ENCODE measurements at regions not wholly inside any gene's neighbourhood (a gene's known extent, or its start where the extent isn't known, plus 50 kb on each side); places are given as distances from the start of the nearest gene placed in this dataset.
A peak's percentile ranks its signal among the peaks of the same experiment; 100 is the strongest.

DNA sequence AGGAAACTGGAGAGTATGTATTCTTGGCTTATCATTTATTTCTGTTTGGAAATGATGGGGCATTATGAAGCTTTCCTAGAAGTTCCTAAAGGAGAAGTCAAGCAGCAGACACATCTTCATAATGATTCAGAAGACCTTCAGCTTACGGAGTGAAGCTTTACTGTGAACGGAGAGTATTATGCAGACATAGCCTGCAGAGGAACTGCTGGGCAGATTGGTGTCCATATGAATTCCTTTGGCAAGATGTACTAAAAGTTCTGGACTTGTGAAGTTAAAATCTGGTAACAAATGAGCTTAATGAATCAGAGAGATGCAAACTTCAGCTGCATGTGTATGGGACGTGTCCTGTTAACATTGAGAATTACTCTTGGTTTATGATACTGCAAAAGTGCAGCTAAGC, 60.1 kb downstream of the NABP1 start:
- DNase-seq, result no peak

DNA sequence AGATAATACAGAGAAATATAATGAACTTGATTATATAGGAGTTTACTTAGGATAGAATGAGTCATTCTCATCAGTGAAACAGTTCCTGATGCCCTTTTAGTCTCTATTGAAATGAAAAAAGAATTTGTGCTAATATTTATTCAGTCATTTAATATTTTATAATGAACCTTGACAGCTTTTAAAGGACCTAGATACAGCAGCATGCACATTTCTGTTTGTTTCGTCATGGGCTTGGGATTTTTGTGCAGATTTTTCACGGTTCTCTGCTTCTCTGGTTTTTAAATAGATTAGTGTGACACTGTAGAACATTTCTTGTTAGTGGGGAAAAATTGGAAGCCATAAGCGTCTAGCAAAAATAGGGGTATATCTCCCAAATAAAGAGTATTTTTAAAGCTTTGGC, 60.7 kb downstream of the NABP1 start:
- DNase-seq, result no peak

DNA sequence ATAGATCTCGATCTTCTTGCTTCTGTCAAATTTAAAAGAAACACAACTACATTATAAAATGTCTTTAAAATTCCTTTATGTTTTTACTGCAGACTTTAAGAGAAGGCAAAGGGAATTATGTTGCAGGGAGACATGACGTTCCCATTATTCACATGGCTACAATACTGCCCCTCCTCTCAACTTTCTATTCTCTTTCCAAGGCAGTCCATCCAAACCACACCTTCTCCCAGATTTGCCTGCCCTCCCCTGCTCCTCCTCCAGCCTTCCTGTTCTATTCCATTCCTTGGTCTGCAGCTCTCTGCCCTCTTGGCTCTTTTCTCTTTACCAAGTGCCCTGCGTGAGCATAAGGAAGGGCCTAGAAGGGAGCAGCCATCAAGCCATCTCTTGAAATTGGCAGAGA, 61.3 kb downstream of the NABP1 start:
- DNase-seq, result no peak

- DNase-seq, result no peak
These were observed 62.1 kb downstream of the NABP1 start for GRCh38 chr2:191740016-191740419.

DNA sequence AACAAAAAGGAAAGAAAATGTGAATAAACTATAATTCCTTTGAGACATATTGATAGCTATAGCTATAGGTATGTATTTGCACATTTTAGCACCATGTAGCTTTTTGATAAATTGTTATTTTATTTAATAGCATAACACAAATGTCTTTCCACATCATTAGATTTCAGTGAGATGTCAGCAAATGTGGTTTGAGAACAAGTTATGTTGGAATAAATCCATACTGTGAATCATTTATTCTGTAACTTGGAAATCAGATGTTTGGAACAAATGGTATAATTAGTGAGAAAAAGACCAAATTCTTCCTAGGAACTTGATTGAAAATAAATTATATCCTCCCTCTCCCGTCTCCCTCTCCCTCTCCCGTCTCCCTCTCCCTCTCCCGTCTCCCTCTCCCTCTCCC, 62.8 kb downstream of the NABP1 start:
- no peak for DNase-seq

- no peak for DNase-seq
These were observed 68.6 kb downstream of the NABP1 start for GRCh38 chr2:191746346-191747169.

- DNase-seq, result no peak
These were observed 69.2 kb downstream of the NABP1 start for GRCh38 chr2:191747170-191747530.

GRCh38 chr2:191748059-191748461, 70.1 kb downstream of the NABP1 start:
- no peak for DNase-seq

GRCh38 chr2:191748528-191749180, 70.7 kb downstream of the NABP1 start:
- no peak for DNase-seq

- no peak for DNase-seq
These were observed 71.2 kb downstream of the NABP1 start for GRCh38 chr2:191749181-191749540.

DNA sequence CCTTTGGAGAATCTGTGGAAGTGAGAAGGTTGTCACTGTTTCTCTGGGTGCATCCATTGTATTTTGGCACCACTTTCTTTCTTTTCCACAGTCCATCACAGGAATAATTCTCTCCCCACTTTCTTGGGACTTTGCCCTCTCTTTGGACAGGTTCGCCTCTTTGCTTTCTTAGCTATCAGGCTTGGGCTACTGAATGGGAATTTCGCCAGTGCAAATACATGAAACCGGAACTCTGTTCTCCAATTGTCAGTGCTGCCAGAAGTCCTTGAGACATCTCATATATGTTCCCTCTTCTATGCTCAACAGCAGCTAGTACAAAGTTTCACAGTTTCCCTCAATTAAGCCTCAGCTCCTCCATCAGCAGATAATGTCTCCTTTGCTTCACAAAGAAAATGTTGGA, 76.2 kb downstream of the NABP1 start:
- DNase-seq, result no peak

DNA sequence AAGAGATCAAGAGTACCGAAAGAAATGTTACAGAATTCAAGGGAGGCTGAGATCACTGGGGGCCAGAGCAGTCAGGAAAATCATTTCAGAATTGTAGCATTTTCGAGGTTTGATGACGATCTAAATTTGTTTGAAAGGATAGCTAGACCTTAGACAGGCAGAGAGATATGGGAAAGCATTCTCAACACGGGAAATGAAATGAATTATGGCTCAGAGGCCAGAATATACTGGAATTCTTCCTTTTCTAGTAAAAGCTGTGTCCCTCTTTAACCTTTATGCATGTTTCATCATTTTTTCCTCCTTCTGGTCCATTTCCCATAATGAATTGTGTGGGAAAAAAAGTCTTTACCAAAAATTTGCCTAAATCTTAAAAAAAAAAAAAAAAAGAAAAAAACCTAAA, 78.8 kb downstream of the NABP1 start:
- DNase-seq, result no peak

DNA sequence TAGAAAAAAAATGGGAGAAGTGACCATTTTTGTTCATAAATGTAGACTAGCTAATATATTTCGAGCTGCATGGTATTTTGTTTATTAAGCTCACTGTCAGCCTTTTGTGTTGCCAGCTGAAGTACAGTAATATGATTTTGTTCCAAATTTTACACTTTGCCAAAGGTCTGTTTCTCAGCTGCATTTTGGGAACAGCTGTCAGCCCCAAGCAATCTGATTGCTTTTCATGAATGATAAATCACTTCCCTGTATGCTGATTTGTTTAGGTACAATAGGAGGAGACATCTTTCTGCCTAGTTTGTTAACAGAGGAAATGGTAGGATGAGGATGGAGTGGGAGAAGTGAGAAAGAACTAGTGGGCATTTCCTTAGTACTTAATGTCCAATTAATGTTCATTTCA, 79.3 kb downstream of the NABP1 start:
- no peak for DNase-seq

DNA sequence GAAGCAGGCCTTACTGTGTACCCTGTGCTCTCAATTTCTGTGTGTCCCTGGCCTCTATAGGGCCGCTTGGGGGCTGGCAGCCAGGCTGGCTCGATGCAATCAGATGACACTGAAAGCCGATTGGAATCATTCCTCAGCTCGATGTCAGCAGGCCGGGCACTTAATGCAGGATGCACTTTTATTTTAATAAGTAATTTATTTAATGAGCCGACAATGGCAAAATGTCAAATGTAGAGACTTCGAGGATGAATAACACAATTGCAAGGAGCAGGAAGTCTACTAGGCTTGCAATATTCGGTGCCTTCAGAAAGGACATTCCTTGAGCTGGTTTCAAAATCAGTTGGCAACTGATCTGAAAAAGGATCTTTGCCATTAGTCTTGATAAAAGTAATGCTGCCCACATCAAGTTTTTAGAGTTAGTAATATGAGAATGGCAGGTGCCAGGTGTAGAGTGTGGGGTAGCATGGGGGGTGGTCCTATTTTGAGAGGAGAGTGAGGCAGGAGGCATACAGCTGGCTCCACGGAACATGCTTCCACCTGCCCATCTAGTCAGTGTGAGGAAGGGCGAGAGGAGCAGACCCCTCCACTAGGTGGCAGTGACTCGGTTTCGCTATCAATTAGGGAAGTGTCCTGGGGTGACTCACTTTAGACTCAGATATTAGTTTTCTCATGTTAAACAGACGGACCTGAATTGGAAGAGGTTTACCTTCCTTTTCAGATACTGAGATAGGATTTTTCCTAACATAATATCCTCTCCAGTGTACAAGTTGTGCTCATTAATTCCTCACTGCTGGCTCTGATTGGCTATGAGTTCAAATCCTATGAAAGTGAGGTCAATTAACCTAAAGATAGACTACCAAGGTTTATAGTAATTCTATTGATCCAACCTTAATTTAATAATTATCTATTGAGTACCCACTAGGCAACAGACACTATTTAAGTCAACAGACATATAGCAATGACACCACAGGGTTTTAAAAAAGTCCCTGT, 80.9 kb downstream of the NABP1 start:
- DNase-seq, result peak; percentile 33

GRCh38 chr2:191759680-191760079, 81.7 kb downstream of the NABP1 start:
- DNase-seq, result no peak

DNA sequence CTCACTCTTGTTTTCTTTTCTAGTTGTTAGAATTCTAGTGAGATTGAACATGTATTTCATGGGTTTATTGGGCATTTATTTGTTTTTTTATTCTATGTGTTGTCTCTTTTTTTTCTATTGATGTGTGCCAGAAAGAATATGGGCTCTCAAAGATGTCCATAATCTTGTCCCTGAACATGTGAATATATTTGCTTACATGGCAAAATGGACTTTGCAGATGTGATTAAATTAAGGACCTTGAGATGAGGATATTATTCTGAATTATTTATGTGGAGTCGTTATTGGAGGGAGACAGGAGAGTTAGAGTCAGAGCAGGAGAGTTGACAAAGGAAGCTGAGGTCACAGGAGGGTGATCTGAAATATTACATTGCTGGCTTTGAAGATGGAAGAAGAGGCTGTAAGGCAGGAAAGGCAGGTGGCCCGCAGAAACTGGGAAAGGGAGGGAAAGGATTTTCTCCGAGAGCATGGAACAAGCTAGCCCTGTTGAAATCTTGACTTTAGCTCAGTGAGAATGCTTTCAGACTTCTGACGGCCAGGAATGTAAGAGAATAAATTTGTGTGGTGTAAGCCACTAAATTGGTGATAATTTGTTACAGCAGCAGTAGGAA, 82.8 kb downstream of the NABP1 start:
- DNase-seq, result no peak

DNA sequence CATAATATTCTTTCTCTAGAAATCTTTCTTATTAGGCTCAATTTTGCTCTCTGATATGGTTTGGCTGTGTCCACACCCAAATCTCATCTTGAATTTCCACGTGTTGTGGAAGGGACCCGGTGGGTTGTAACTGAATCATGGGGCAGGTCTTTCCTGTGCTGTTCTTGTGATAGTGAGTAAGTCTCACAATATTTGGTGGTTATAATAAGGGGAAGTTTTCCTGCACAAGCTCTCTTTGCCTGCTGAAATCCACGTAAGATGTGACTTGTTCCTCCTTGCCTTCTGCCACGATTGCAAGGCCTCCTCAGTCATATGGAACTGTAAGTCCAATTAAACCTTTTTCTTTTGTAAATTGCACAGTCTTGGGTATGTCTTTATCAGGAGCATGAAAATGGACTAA, 73.8 kb downstream of the CAVIN2 start:
- no peak for DNase-seq

- DNase-seq, result no peak
These were observed 69.5 kb downstream of the CAVIN2 start for GRCh38 chr2:191777351-191777750.

GRCh38 chr2:191778041-191778440, 68.8 kb downstream of the CAVIN2 start:
- DNase-seq, result no peak

DNA sequence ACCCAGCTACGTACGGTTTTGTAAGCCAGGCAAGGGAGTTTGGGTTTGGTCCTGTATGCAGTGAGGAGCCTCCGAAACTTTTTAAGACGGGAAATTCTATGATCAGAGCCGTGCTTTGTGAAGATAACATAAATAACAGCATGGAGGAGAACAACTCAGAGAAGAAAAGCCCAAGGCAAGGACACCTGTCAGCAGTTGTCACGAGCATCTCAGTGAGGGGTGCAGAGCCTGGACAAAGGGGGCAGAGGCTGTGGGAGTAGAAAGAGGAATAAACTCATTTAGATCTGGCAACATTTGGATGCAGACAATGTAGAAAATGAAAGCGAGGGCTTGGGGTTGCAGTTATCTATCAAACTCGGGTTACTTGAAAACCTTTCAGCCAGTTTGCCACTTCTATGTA, 64.5 kb downstream of the CAVIN2 start:
- DNase-seq, result no peak

- no peak for DNase-seq
These were observed 63.5 kb downstream of the CAVIN2 start for GRCh38 chr2:191783416-191783815.

Data from COR-L47 (cell line).